HFF-Myc (cell line): ENCODE measurements at regions not wholly inside any gene's neighbourhood (a gene's known extent, or its start where the extent isn't known, plus 50 kb on each side); places are given as distances from the start of the nearest gene placed in this dataset.
A peak's percentile ranks its signal among the peaks of the same experiment; 100 is the strongest.

Experiments
- DNase-seq: peaks from one replicate; pipeline ENCODE4 v3.0.0-alpha.2; 2011; ENCODE audit warnings: low read depth; ENCODE audit errors: extremely low read depth
- H3K4me3 ChIP-seq: replicated peaks from 2 replicates; pipeline ENCODE4 v1.5.1; 2011; ENCODE audit warnings: low read depth, mild to moderate bottlenecking, control low read depth, low read length
- CTCF ChIP-seq: IDR thresholded peaks from 2 replicates; pipeline ENCODE4 v1.5.1; 2012; ENCODE audit warnings: mild to moderate bottlenecking, low read depth, low read length, control low read depth; ENCODE audit errors: missing control alignments

DNA sequence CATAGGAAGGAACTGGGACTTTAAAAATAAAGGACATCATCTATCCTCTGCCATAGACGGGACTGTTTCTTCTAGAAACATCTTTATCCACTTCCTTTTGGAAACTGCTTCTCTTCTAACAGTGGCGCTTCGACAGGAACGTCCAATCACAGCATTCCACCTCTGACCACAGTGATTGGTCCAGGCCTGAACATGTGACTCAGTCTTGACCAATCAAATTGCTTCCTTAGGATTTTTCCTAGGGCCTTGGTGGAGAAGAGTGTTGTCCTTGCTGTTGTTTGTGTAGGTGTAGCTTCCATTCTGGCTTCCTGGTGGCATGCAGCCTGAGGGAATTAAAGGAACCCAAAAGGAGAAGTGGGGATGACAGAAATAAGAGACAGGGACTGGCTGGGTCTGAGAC is 182.4 kb upstream of the TBX3 start:
- TF ChIP-seq CTCF: no peak
- DNase-seq: no peak
- H3K4me3 ChIP-seq: no peak overlapping the region

GRCh38 chr12:114864837-114865551 is 181.0 kb upstream of the TBX3 start:
- no peak overlapping the region for H3K4me3 ChIP-seq
- TF ChIP-seq CTCF: no peak
- DNase-seq: no peak

DNA sequence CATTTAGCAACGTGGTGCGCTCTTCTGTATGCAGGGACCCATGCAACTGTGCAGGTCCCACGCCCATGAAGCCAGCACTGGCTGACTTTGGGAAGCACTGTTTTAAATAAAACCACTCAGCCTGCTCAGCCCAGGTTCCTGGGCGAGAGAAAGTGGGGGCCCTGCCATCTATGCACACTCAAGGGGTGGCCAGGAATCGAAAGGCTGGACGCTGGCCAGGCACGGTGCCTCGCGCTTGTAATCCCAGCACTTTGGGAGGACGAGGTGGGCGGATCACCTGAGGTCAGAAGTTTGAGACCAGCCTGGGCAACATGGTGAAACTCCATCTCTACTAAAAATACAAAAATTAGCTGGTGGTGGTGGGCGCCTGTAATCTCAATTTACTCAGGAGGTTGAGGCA is 179.9 kb upstream of the TBX3 start:
- TF ChIP-seq CTCF: no peak
- H3K4me3 ChIP-seq: no peak overlapping the region
- DNase-seq: no peak

GRCh38 chr12:114860969-114861368 is 177.0 kb upstream of the TBX3 start:
- no peak for DNase-seq
- no peak for TF ChIP-seq CTCF
- no peak overlapping the region for H3K4me3 ChIP-seq

GRCh38 chr12:114858388-114859146 is 174.6 kb upstream of the TBX3 start:
- no peak overlapping the region for H3K4me3 ChIP-seq
- peak; percentile 37 for TF ChIP-seq CTCF
- DNase-seq: no peak

GRCh38 chr12:114855678-114856077 is 171.7 kb upstream of the TBX3 start:
- TF ChIP-seq CTCF: no peak
- no peak for DNase-seq
- H3K4me3 ChIP-seq: no peak overlapping the region
